MCF 10A (cell line): ENCODE measurements at regions not wholly inside any gene's neighbourhood (a gene's known extent, or its start where the extent isn't known, plus 50 kb on each side); places are given as distances from the start of the nearest gene placed in this dataset.
"Not testable (repeated sequence)": the region's sequence is repeated elsewhere in the genome, so short reads cannot be mapped to it uniquely, and the experiment has no call there.

Experiments used
- BruUV-seq: library from RNA; stranded (reverse); fragments of 400-500 nt; replicated peaks from 2 replicates; lab custom pipeline; 2021; lab: Mats Ljungman, UMichigan
- CTCF ChIA-PET: fragments of 300-600 bp; sonication (Branson Sonifier 250); formaldehyde crosslinking; extraction: SDS; loops from one replicate; lab custom pipeline; 2021; ENCODE audit warnings: antibody characterized with exemption, inconsistent platforms; lab: Yijun Ruan, JAX
- POLR2A ChIA-PET: fragments of 300-600, 350-650 bp; sonication (Branson Sonifier 250); formaldehyde crosslinking; extraction: SDS; loops from one replicate; lab custom pipeline; 2020; ENCODE audit warnings: antibody characterized with exemption, inconsistent platforms; lab: Yijun Ruan, JAX
- DNase-seq: peaks from one replicate; pipeline ENCODE4 v3.0.0-alpha.2; 2018; ENCODE audit not compliant: unreplicated experiment
- H3K27ac Mint-ChIP-seq: one replicate; pipeline ENCODE4 v1.8.0; 2022; ENCODE audit warnings: mild to moderate bottlenecking, low read depth, mixed read lengths; ENCODE audit not compliant: unreplicated experiment
- H3K27me3 Mint-ChIP-seq: one replicate; pipeline ENCODE4 v1.8.0; 2022; ENCODE audit warnings: mixed read lengths; ENCODE audit not compliant: insufficient read depth, unreplicated experiment
- H3K36me3 Mint-ChIP-seq: one replicate; pipeline ENCODE4 v1.8.0; 2022; ENCODE audit warnings: mild to moderate bottlenecking, moderate library complexity, mixed read lengths; ENCODE audit not compliant: insufficient read depth, unreplicated experiment
- H3K4me1 Mint-ChIP-seq: one replicate; pipeline ENCODE4 v1.8.0; 2022; ENCODE audit warnings: mixed read lengths; ENCODE audit not compliant: insufficient read depth, unreplicated experiment
- H3K4me3 Mint-ChIP-seq: one replicate; pipeline ENCODE4 v1.8.0; 2022; ENCODE audit warnings: mild to moderate bottlenecking, moderate library complexity, mixed read lengths; ENCODE audit not compliant: unreplicated experiment
- H3K9me3 Mint-ChIP-seq: one replicate; pipeline ENCODE4 v1.8.0; 2022; ENCODE audit warnings: mixed read lengths; ENCODE audit not compliant: unreplicated experiment
- intact Hi-C: fragments of 100-400 bp; cut with micrococcal nuclease; formaldehyde crosslinking; loops from 2 replicates; pipeline ENCODE4 v1.14.1; 2022
- TF ChIP-seq, protein P1 (sequence below): fragments of 200-600 bp; IDR thresholded peaks from one replicate; pipeline ENCODE4 v1.8.0; 2022; ENCODE audit warnings: antibody characterized with exemption, mild to moderate bottlenecking; ENCODE audit not compliant: unreplicated experiment

DNA sequence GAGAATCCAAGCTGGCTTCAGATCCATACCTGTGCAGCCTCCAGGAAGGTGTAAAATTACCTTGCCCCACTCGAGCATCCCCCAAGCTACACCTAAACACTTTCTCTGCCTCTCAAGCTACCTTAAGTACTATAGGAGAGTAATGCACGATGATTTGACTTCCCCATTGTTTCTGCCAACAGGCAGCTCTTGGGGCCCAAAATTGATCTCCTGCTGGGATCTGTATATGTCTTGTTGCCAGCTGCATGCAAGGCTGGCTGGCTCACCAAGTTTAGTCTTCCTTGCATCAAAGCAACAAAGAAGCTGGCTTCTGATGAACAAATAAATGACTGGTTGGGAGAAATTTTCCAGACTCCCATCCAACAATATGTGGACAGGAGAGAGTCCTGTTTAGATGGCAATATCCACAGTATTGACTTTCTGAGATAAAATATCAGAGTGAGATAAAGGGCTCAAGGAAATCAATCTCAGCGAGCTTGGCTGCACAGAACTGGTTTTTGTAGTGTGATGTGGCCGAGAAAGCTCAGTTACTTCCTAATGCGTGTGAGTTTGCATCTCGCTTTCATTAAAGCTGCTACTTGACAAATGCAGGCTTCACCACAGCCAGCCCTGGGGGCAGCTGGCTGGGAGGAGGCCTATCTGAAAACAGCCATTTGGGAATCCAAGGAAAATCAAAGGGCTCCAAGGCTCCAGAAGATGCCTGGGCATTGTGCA lies 140.7 kb downstream of the MINAR1 start:
- no peak for DNase-seq
- H3K4me1 Mint-ChIP-seq: no peaks in the 10 kb centered on the region
- TF ChIP-seq, protein P1, sequence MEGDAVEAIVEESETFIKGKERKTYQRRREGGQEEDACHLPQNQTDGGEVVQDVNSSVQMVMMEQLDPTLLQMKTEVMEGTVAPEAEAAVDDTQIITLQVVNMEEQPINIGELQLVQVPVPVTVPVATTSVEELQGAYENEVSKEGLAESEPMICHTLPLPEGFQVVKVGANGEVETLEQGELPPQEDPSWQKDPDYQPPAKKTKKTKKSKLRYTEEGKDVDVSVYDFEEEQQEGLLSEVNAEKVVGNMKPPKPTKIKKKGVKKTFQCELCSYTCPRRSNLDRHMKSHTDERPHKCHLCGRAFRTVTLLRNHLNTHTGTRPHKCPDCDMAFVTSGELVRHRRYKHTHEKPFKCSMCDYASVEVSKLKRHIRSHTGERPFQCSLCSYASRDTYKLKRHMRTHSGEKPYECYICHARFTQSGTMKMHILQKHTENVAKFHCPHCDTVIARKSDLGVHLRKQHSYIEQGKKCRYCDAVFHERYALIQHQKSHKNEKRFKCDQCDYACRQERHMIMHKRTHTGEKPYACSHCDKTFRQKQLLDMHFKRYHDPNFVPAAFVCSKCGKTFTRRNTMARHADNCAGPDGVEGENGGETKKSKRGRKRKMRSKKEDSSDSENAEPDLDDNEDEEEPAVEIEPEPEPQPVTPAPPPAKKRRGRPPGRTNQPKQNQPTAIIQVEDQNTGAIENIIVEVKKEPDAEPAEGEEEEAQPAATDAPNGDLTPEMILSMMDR: no peak
- POLR2A ChIA-PET: no interaction called here
- no peaks in the 10 kb centered on the region for H3K36me3 Mint-ChIP-seq
- intact Hi-C loops: no loop called here
- no peak overlapping the region for H3K4me3 Mint-ChIP-seq
- CTCF ChIA-PET: interaction anchor here (0.6 to 3.6 kb wide), 3 partner anchors 23 to 206 kb away, joined by 5 to 18 read pairs (median 5); no protein-coding TSS in a partner anchor
- BruUV-seq: no TSS peak
- H3K27ac Mint-ChIP-seq: no peak overlapping the region
- H3K9me3 Mint-ChIP-seq: no peaks in the 10 kb centered on the region
- H3K27me3 Mint-ChIP-seq: peaks cover 14% of the 10 kb centered on the region

DNA sequence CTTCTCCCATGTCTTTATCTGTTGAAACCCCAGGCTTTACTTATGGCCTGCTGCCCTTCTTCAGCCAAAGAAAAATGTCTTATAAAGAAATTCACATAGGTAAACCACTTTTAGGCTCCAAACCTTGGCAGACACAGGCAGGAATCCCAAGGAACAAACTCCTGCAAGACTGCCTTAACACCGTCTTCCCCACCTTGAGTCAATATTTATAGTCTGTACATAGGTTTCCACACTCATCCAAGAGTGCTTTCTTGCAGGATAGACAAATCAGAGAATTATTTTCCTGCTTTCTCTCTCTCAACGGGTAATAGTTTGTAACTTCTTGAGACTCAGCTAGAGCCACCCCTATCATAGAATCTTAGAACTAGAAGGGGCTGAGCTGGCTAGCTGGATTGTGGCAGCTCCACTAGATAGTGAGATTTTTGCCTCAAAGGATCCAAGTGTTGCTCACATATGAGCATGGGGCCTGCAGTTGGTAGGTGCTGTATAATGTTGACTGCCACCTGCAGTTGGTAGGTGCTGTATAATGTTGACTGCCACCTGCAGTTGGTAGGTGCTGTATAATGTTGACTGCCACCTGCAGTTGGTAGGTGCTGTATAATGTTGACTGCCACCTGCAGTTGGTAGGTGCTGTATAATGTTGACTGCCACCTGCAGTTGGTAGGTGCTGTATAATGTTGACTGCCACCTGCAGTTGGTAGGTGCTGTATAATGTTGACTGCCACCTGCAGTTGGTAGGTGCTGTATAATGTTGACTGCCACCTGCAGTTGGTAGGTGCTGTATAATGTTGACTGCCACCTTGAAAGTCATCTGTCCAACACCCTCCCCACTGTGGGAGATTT lies 142.5 kb downstream of the MINAR1 start:
- CTCF ChIA-PET: interaction anchor here (0.6 to 3.6 kb wide), 2 partner anchors 193 to 958 kb away, joined by 3 to 18 read pairs; no protein-coding TSS in a partner anchor
- BruUV-seq, H3K36me3 Mint-ChIP-seq, intact Hi-C loops, POLR2A ChIA-PET, H3K4me3 Mint-ChIP-seq, H3K4me1 Mint-ChIP-seq, DNase-seq, H3K27ac Mint-ChIP-seq, H3K9me3 Mint-ChIP-seq: not testable (repeated sequence)
- peaks cover 30% of the 10 kb centered on the region for H3K27me3 Mint-ChIP-seq

DNA sequence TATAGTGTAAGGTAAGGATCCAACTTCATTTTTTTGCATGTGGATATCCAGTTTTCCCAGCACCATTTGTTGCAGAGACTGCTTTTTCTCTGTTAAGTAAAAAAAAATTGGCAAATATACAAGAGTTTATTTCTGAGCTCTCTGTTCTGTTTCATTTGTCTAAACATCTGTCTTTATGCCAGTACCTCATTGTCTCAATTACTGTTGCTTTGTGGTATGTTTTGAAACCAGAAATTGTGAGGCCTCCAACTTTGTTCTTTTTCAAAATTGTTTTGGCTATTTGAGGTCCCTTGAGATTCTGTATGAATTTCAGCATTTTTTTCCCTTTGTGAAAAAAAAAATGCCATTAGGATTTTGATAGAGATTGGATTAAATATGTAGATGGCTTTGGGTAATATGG lies 150.5 kb downstream of the MINAR1 start:
- no peaks in the 10 kb centered on the region for H3K4me1 Mint-ChIP-seq
- BruUV-seq: no TSS peak

DNA sequence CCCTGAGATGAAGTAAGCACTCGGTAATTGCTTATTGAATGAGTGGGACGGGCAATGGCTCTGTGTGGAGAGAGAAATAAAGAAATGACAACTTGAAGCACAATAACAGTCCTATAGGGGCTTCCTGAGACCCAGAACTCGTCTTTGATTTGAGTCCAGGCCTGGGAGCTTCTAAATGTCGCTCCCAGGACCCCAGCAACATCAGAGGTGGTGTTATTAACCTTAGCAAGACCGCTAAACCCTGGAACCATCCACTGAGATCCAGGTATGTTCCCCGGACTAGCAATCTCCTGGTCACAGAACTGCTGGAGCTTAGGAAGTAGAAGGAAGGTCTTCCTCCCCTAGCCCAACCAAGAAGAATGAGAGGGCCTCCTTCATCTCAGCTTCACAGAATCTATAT lies 160.0 kb downstream of the MINAR1 start:
- peaks cover 63% of the 10 kb centered on the region for H3K27me3 Mint-ChIP-seq
- H3K4me1 Mint-ChIP-seq: no peaks in the 10 kb centered on the region
- no peak overlapping the region for H3K27ac Mint-ChIP-seq
- intact Hi-C loops: no loop called here
- DNase-seq: no peak
- no peaks in the 10 kb centered on the region for H3K9me3 Mint-ChIP-seq
- CTCF ChIA-PET: interaction anchor here (0.5 to 11.5 kb wide), 9 partner anchors 8 to 766 kb away, joined by 3 to 151 read pairs (median 4); no protein-coding TSS in a partner anchor
- TF ChIP-seq, protein P1: no peak
- BruUV-seq: no TSS peak
- no peaks in the 10 kb centered on the region for H3K36me3 Mint-ChIP-seq
- no peak overlapping the region for H3K4me3 Mint-ChIP-seq
- POLR2A ChIA-PET: no interaction called here

More for the DNA sequence above, 150.5 kb downstream of the MINAR1 start:
- intact Hi-C loops: no loop called here
- DNase-seq: no peak
- Mint-ChIP-seq H3K9me3 (no peaks in the 10 kb centered on the region), H3K36me3 (no peaks in the 10 kb centered on the region), H3K27me3 (peaks cover 73% of the 10 kb centered on the region), H3K4me3 (no peak overlapping the region), H3K27ac (no peak overlapping the region)
- ChIA-PET POLR2A (no interaction called here), CTCF (interaction anchor here (0.6 to 1.0 kb wide), 2 partner anchors 201 to 1027 kb away, joined by 4 to 6 read pairs; no protein-coding TSS in a partner anchor)
- TF ChIP-seq, protein P1: no peak
